GM12878 (cell line): ENCODE measurements at regions not wholly inside any gene's neighbourhood (a gene's known extent, or its start where the extent isn't known, plus 50 kb on each side); places are given as distances from the start of the nearest gene placed in this dataset.

Experiments used
- FOXM1 ChIP-seq: IDR thresholded peaks from 2 replicates; pipeline ENCODE4 v1.6.1; 2012; ENCODE audit warnings: low read depth, mild to moderate bottlenecking, inconsistent platforms, low read length, moderate library complexity
- POLR2AphosphoS5 ChIP-seq: IDR thresholded peaks from 2 replicates; pipeline ENCODE4 v1.6.1; 2011; ENCODE audit warnings: mild to moderate bottlenecking, low read length, inconsistent platforms
- RAD21 ChIP-seq: IDR thresholded peaks from 2 replicates; pipeline ENCODE4 v1.6.1; 2011; ENCODE audit warnings: mild to moderate bottlenecking, low read depth, low read length, moderate library complexity; ENCODE audit not compliant: insufficient read depth
- RAD51 ChIP-seq: fragments of 450-650 bp; IDR thresholded peaks from 2 replicates; pipeline ENCODE4 v1.6.1; 2016; ENCODE audit warnings: moderate library complexity, mild to moderate bottlenecking, inconsistent platforms
- RFX5 ChIP-seq: IDR thresholded peaks from 2 replicates; pipeline ENCODE4 v1.6.1; 2011; ENCODE audit warnings: low read depth, low read length, improper control_type of control experiment
- SP1 ChIP-seq: IDR thresholded peaks from one replicate; pipeline ENCODE4 v1.6.1; 2011; ENCODE audit warnings: low read depth, low read length
- ZNF24 ChIP-seq: fragments of 450-650 bp; IDR thresholded peaks from 2 replicates; pipeline ENCODE4 v1.6.1; 2017; ENCODE audit warnings: antibody characterized with exemption, mild to moderate bottlenecking
- TF ChIP-seq, protein P1 (sequence below), 3 experiments: IDR thresholded peaks in 2 of 3; conservative IDR thresholded peaks in 1 of 3; 2 replicates each; pipeline ENCODE4 v1.5.1; 2011; ENCODE audit warnings: low read depth in 3 of 3, low read length in 3 of 3, mild to moderate bottlenecking in 3 of 3, control low read depth in 2 of 3, moderate library complexity in 2 of 3, inconsistent platforms in 1 of 3, mixed read lengths in 1 of 3; ENCODE audit not compliant: control insufficient read depth in 2 of 3, insufficient read depth in 1 of 3; ENCODE audit errors: extremely low read depth in 1 of 3
- TF ChIP-seq, protein P2 (sequence below): fragments of 450-650 bp; IDR thresholded peaks from 2 replicates; pipeline ENCODE4 v1.6.1; 2017; ENCODE audit warnings: mild to moderate bottlenecking

DNA sequence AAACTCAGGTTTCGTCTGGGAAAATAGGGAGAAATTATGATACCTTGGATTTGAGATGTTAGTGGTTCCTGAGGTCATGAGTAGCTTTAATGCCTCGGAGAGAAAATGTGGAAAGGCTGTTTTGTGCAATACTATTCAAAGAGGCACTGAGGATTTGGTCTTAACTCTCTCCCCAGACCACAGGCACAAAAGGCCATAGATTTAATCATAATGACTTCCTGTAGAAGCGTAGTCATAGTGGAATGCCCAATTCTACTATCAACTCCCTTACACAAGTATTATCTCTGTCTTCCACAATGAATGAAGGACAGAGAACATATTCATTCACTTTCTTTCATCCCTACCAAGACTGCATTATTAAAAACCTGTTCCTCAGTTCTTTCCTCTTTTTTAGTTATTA, 153.0 kb upstream of the FTMT start:
- no peak for TF ChIP-seq SP1
- TF ChIP-seq POLR2AphosphoS5, result no peak
- TF ChIP-seq, protein P1, sequence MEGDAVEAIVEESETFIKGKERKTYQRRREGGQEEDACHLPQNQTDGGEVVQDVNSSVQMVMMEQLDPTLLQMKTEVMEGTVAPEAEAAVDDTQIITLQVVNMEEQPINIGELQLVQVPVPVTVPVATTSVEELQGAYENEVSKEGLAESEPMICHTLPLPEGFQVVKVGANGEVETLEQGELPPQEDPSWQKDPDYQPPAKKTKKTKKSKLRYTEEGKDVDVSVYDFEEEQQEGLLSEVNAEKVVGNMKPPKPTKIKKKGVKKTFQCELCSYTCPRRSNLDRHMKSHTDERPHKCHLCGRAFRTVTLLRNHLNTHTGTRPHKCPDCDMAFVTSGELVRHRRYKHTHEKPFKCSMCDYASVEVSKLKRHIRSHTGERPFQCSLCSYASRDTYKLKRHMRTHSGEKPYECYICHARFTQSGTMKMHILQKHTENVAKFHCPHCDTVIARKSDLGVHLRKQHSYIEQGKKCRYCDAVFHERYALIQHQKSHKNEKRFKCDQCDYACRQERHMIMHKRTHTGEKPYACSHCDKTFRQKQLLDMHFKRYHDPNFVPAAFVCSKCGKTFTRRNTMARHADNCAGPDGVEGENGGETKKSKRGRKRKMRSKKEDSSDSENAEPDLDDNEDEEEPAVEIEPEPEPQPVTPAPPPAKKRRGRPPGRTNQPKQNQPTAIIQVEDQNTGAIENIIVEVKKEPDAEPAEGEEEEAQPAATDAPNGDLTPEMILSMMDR (IDR thresholded peaks at IDR 0.05 in 2 of 3, conservative IDR thresholded peaks at IDR 0.05 in 1 of 3; ENCODE audit: control insufficient read depth in 2 of 3, extremely low read depth in 1 of 3, insufficient read depth in 1 of 3, low read depth in 3 of 3, low read length in 3 of 3), result no peak
- TF ChIP-seq RFX5, result no peak
- no peak for TF ChIP-seq RAD51
- no peak for TF ChIP-seq FOXM1
- TF ChIP-seq RAD21, result no peak
- TF ChIP-seq ZNF24, result no peak
- TF ChIP-seq, protein P2, sequence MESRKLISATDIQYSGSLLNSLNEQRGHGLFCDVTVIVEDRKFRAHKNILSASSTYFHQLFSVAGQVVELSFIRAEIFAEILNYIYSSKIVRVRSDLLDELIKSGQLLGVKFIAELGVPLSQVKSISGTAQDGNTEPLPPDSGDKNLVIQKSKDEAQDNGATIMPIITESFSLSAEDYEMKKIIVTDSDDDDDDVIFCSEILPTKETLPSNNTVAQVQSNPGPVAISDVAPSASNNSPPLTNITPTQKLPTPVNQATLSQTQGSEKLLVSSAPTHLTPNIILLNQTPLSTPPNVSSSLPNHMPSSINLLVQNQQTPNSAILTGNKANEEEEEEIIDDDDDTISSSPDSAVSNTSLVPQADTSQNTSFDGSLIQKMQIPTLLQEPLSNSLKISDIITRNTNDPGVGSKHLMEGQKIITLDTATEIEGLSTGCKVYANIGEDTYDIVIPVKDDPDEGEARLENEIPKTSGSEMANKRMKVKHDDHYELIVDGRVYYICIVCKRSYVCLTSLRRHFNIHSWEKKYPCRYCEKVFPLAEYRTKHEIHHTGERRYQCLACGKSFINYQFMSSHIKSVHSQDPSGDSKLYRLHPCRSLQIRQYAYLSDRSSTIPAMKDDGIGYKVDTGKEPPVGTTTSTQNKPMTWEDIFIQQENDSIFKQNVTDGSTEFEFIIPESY, result no peak
